HG03442 (cell line): ENCODE measurements at regions not wholly inside any gene's neighbourhood (a gene's known extent, or its start where the extent isn't known, plus 50 kb on each side); places are given as distances from the start of the nearest gene placed in this dataset.

ENCODE experiments used
- ATAC-seq: cut with Tn5 transposase; IDR thresholded peaks from one replicate; pipeline ENCODE4 v1.9.1; 2021; ENCODE audit warnings: mild to moderate bottlenecking, moderate library complexity; ENCODE audit not compliant: unreplicated experiment

GRCh38 chrX:40171513-40172400, 74.0 kb upstream of the BCOR start:
- ATAC-seq = no peak

- ATAC-seq = no peak
These were observed 73.2 kb upstream of the BCOR start for GRCh38 chrX:40170830-40171512.

GRCh38 chrX:40169193-40170101, 71.7 kb upstream of the BCOR start:
- peak; percentile 59 for ATAC-seq

GRCh38 chrX:40168480-40169011, 70.8 kb upstream of the BCOR start:
- no peak for ATAC-seq

GRCh38 chrX:40167850-40168479, 70.2 kb upstream of the BCOR start:
- ATAC-seq = no peak

GRCh38 chrX:40167233-40167849, 69.6 kb upstream of the BCOR start:
- ATAC-seq = no peak

GRCh38 chrX:40166582-40166981, 68.8 kb upstream of the BCOR start:
- ATAC-seq = no peak

- ATAC-seq = no peak
These were observed 68.1 kb upstream of the BCOR start for GRCh38 chrX:40165861-40166260.

GRCh38 chrX:40165206-40165605, 67.4 kb upstream of the BCOR start:
- no peak for ATAC-seq

GRCh38 chrX:40164751-40165150, 67.0 kb upstream of the BCOR start:
- no peak for ATAC-seq

GRCh38 chrX:40158036-40158706, 60.4 kb upstream of the BCOR start:
- peak; percentile 44 for ATAC-seq

GRCh38 chrX:40157228-40158035, 59.7 kb upstream of the BCOR start:
- ATAC-seq = no peak

- no peak for ATAC-seq
These were observed 58.9 kb upstream of the BCOR start for GRCh38 chrX:40156470-40157227.

- ATAC-seq = no peak
These were observed 58.1 kb upstream of the BCOR start for GRCh38 chrX:40155589-40156469.

- ATAC-seq = no peak
These were observed 57.3 kb upstream of the BCOR start for GRCh38 chrX:40154853-40155588.

- ATAC-seq = no peak
These were observed 56.6 kb upstream of the BCOR start for GRCh38 chrX:40154250-40154852.
